HG03175 (cell line): ENCODE measurements at regions not wholly inside any gene's neighbourhood (a gene's known extent, or its start where the extent isn't known, plus 50 kb on each side); places are given as distances from the start of the nearest gene placed in this dataset.
"Not testable (repeated sequence)": the region's sequence is repeated elsewhere in the genome, so short reads cannot be mapped to it uniquely, and the experiment has no call there.

Source experiments
- ATAC-seq: cut with Tn5 transposase; IDR thresholded peaks from one replicate; pipeline ENCODE4 v1.9.1; 2021; ENCODE audit warnings: mild to moderate bottlenecking, moderate library complexity; ENCODE audit not compliant: unreplicated experiment

DNA sequence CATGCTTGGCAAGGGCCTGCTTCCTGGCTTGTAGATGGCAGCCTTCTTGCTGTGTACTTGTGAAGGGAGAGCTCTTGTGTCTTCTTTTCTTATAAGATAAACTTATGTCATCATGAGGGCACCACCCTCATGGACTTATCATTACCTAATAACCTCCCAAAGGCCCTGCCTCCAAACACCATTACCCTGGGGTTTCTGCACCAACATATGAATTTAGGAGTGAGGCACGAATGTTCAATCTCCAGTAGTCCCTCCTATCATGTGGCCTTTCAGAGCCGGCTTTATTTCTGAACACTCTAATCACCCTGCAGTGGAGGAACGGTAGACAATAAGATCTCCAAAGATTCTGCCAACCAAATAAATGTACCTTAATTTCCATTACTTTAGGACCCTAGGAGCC is 144.3 kb downstream of the ABCC12 start:
- no peak for ATAC-seq

DNA sequence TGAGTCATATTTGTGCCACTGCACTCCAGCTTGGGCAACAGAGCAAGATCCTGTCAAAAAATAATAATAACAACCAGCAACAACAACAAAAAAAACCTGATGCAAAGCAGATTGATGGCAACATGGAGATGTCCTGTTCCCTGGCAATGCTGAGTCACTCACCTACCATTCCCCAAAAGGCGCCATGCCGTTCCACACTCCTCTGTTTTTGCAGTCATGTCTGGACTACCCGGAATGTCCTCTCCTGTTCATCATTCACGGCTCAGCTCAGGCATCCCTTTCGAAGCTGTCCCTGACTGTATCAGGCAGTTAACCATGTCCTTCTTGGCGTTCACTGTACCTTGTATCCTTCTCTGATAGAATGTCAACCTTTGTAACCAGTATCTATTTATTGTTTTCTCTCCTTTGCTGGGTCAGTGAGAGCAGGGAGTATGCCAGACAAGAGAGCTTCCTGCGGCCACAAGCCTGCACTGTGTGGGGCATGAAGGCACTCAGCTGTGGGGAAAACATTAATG is 147.7 kb downstream of the ABCC12 start:
- ATAC-seq = no peak

DNA sequence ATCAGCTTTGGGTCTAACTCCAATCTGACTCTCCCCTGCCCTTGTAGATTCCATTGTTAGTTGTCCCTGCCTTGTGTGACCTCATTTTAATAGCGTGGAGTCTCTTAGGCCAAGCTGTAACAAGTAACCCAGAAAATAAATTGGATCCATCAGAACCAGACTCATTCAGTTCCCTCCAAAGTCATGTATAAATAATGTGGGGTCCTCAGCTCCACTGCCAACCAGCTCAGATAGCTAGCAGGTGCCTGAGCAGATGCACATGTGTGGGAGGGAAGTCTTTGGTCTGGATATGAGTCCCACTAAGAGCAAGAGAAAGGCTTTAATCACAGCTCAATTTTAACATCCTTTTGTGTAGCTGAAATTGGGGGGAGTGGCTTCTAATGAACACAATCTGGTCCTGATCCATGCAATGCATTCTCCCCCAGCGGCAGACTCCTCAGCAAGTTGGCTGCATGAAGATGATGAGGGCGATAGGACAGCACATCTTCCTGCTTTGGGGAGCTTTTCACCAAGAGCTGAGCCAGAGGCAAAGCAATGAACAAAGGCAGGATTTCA is 151.6 kb downstream of the ABCC12 start:
- ATAC-seq = no peak

DNA sequence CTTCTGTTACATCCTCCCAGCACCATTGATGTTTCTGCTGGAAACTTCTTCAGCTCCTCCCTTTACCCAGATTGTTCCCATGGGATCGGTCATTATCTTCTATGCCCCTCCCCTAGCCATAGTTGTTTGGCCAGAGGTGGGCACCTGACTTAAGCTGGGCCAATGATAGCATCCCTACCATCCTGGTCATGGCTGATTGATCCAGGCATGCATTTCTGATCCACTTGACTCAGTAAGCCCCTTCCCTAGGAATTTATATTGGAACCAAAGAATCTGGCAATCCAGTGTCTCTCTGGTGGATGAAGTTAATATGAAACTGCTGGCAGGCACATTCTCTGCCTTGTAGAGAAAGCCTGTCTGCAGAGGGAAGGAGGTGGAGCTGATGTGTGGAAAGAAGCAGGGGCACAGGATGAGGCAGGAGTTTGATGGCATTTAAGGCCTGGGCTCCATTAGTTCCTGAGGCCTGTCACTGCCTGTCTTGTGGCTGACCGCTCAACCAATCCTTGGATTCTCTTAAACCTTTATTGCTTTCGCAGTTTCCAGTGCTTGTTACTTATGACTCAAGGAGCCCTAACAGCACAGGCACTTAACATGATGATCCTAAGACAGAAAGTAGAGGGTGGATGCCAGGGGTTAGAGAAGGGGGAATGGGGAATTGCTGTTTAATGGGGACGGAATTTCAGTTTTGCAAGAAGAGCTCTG is 152.4 kb downstream of the ABCC12 start:
- no peak for ATAC-seq

DNA sequence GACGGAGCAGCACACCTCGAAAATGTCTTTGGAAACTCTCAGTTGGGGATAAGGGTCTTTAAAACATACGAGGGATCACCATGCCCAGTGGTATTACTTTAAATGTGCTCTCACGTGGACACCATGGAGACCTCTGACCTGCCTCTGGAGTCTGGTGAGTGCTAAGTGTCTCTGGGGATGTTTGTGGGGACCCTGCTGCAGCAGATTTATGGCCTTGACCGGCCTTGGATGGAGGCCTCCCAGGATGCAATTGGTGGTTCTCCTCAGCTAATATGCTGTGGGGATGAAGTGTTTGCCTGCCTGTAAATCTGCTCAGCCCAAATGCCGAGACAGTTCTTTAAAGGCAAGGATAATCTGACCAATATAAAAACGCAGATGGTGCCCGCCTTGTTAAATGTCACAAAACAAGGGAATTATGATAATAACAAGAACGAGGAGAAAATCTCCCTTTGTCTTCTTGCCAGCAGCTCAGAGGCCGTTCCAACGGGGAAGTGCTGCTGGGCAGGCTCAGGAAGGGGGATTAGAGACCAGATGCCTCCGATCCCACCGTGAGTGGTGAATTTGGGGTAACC is 154.4 kb downstream of the ABCC12 start:
- ATAC-seq = no peak

DNA sequence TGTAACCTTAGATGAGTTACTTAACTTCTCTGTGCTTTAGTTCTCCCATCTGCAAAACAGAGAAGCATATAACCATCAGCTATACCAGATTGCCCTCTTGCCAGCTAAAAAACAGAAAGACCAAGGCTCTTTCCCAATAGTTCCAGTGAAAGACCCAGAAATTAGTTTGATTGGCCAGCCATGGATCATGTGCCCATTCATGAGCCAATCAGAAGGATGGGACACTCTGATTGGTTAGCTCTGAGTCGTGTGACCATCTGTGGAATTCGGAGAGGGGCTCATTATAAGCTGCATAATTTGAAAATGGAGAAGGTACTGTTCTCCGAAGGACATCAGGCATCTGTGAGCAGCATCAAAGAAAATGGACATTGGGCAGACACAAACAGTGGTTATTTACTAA is 155.2 kb downstream of the ABCC12 start:
- no peak for ATAC-seq

DNA sequence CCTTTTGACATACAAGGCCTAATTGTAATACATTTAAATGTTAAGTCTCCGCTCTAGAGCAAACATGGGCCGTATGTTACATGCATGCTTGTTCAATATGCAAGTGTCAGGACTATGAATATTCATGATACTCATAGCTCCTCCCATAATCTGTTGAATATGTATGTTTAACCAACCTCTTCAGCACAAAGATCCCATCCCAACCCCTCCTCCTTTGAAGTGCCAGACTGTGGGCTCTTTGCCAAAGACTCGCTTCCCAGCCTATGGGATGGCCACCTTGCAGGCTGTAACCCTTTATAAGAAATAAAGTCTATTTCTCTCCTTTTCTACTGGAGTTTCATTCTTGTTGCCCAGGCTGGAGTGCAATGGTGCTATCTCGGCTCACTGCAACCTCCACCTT is 156.2 kb downstream of the ABCC12 start:
- ATAC-seq = no peak

DNA sequence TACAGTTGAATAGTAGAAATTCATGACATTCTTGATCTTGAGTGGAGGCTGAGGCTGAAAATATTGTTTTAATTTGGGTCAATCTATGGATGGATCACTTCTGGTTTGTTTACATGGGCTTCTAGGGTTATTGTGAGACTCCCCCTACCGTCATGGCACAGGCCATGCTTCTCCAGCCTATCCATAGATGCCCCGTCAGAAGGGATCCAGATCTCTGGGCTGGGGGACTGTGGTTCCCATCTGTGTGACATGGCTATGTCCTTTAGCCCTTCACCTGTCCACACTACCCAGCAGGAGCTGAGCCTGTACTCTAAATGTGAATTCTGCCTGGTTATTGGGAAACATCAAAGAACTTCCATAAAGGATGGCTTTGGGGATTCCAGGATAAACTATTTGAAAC is 160.4 kb downstream of the ABCC12 start:
- no peak for ATAC-seq

DNA sequence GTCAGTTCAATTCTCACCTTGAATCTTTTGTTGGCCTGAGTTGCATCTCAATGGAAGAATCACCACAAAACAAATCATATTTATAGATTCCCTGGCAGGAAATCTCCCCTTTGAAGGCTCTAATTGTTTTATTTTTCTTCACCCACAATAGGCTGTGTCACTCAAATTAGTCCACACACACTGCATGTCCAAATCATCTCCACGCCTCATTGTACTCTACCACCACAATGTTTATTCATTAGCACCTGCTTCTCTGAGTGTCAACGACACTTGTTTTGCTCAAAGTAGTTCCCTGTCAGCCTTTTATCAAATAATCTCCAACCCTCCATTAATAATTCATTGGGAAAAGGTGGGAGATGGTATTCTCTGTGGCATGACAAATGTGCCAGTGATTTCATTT is 164.3 kb downstream of the ABCC12 start:
- ATAC-seq = no peak

DNA sequence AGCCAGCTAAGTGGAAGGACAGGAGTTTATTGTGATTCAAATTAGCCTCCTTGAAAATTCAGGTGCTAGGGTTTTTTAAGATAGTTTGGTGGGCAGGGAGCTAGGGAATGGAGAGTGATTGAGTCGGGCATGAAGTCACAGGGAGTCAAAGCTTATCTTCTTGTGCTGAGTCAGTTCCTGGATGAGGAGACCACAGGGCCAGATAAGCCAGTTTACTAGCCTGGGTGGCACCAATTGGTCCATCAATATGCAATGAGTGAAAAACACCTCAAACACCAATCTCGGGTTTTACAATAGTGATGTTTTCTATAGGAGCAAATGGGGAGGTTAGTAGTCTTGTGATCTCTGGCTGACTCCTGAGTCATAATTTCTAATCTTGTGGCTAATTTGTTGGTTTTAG is 165.1 kb downstream of the ABCC12 start:
- no peak for ATAC-seq

DNA sequence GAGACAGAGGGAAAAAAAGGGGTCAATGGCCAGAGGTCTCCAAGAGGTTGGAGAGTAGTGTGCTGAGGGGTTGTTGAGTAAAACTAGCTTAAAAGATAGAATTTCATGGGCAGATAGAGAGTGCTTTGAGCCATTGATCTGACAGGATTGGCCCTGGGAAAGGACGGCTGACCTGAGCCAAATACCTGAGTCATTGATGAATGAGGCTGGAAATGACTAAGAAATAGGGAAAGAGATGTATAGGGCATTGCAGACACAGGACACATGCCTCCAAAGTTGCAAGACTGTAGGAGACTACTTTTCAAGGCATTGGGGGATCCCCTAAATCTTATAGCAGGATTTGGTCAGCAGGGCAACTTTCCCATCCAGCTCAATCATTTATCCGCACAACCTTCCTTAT is 168.7 kb downstream of the ABCC12 start:
- ATAC-seq = no peak

DNA sequence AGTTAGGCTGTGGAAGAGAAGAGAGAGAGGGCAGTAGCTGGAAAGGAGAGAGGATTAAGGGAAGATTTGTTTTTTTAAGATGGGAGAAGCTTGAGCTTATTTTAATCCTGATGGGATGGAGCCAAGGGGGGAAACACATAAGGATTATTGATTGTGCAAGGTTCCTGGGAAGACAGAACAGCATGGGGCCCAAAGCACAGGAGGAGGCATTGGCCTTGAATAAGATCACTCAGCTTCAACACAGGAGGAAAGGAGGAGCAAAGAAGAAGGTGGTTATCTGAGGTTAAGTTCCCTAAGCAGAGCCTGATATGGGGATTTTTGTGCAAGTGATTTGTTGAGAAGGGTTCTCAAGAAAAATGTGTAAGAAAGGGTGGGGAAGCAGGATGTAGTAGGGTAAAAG is 169.8 kb downstream of the ABCC12 start:
- no peak for ATAC-seq

DNA sequence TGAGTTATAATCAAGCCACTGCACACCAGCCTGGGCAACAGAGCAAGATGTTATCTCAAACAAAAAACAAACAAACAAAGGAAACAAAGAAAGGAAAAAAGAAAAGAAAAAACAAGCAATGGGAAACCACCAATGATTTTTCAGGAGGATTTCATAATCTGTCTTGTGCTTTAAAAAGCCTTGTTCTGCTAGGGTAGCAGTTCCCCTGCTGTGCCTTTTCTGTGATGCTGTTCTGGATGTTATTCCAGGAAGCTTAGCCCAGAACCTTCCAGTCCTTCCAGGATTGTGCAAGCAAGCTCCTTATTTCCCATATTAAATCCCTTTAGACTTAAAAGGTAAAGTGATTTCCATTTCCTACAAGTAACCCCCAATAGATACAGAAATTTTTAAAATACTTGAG is 171.1 kb downstream of the ABCC12 start:
- no peak for ATAC-seq

DNA sequence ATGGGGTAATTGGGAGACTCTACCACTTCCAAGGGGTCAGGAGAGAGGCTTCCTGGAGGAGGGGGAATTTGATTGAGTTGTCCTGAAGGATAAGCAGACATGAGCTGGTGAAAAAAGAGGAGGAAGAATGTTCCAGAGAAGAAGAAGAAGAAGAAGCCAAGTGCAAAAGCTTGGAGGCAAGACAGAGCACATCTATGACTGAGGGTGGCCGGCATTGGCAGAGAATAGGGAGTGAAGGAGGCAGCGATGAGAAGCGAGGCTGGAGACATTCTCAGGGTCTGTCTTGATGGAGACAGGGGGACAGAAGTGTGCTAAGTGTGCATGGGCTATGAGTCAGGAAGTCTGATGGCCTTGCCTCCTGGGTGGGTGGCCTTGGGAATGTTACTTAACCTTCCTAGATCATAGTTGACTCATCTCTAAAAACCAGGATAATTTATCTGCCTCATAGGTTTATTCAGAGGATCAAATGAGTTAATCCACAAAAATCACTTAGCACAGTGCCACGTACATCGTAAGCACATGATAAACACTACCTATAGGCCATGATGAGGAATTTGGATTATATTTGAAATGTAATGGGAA is 171.7 kb downstream of the ABCC12 start:
- no peak for ATAC-seq

DNA sequence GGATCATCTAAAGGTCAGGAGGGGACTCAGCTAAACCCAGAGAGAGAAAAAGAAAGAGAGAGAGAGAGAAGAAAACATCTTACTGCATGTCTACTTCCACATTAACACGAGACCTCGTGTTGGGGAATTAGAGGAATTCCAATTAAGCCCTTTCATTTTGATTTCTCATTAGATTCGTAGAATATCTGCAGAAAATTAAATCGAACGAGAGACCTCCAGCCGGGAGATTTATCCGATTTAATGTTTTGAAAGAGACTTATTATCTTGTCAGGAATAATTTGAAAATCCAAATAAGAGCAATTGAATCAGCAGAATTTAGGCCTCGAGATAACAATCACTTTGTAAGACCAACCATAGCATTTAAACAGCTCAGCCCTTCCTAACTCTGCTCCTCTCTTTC is 175.6 kb downstream of the ABCC12 start:
- ATAC-seq = no peak

DNA sequence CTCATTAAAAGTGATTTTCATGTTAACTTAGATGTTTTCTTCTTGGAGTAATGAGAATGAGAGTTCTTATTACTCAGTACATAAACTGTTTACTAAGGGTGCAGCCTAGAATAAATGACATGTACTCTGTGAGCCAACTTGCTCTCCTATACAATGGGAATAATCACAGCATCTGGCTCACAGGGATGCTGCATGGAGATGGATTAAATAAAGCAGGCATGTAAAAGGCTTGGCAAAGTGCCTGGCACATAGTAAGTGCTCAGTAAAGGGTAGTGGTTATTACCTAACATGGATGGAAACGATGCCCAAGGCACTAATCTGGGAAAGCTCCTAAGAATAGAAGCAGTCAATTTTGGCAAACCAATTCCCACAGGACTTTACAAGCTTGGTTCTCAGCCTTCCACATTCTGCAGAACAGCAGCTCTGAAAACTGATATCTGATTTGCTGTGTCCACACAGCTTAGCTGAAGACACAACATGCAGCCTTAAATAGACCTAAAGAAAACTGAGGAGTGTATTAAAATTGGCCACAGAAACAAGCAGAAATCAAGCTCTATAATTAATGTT is 176.1 kb downstream of the ABCC12 start:
- ATAC-seq = no peak

DNA sequence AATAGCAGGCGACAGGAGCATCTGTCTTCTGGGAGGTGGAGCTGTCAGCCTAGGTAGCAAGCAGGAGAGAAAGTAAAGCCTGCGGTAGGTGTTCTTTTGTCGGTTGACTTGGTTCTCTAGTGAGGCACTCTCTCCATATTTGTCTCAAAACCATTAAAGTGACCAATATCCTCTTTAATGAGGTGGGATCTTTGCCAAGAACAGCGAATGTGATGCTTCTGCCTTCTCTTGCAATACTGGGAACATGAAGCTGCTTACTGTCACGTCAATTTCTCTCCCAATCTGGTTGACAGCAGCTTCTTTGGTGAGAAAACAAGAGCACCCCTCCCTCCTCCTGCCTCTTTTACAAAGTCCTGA is 176.7 kb downstream of the ABCC12 start:
- no peak for ATAC-seq

DNA sequence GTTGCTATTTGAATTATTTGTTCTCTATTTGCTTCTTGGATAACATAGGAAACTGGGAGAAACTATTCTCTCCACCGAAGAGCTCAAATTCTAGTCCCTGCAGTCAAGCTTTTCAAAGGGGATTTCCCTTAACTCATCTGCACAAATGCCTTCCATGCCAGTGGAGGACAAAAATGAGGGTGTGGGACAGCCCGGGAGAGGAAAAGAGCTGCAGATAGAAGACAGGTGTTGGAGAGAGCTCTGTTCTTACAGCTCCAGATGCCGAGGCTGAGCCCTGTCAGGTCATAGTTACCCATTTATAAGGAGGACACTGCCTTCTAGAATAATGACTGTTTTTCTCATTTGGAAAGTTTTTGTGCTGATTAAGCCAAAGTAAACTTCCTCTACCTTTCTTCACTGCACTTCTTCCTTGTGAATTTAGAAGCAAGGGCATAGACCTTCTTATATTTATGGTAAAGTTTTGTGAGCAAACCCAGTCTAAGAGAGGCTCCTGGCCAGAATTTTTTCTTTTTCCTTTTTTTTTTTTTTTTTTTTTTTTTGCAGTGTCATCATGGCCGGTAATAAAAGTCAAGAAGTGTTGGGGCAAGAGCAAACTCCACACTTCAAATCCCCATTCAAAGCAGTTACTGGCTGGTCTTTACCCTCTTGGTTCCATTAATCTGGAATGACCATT is 177.2 kb downstream of the ABCC12 start:
- no peak for ATAC-seq

DNA sequence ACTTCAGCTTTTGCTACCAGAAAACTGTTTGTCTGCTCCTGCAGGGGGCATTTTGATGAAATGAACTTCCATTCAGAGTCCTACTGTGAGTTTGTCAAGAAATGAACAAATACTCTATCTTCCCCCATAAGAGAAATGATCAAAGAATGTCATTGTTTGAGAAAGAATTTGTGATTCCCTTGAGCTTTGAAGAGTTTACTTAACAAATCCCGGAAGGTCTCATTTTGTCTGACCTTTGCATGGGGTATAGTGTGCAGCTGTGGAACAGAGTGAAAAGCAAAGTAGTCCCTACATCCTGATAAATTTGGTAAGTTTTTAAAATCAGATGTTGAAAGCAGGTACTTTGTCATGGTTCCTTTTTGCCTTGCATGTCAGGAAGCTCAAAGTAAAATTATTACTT is 178.0 kb downstream of the ABCC12 start:
- ATAC-seq = no peak

DNA sequence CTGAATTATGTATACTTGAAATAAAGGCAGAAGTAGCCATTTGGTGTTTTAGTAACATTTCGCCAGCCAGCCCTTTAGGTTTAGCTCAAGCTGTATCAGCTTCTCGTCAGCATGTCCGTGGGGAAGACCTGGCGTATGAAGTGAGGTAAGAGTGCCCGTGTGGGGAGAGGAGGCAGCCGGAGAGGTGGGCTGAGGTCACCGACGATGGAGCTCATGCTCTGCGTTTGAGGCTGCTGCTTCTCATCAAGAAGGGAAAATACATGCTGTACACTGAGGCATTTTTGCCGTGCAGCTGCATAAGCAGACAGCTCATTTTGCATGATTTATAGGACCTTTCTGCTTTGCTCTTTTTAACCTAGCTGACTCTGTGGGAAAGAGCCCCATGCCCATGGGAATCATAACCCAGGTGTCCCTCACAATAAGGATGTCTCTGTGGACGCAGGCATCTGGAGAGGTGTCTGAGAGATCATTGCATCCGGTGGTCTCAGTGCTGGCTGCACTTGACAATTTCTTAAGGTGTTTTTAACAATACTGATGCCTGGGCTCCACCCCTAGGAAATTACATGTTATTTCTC is 179.1 kb downstream of the ABCC12 start:
- no peak for ATAC-seq

DNA sequence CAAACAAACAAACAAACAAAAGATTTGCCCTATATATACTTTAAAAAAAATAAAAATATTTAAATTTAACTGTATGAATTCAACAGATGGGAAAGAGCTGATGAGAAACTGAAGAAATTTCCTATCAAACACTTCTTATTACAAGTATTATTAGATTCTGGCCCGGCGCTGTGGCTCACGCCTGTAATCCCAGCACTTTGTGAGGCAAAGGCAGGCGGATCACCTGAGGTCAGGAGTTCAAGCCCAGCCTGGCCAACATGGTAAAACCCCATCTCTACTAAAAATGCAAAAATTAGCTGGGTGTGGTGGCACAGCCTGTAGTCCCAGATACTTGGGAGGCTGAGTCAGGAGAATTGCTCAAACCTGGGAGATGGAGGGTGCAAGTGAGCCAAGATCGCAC is 180.8 kb downstream of the ABCC12 start:
- ATAC-seq = not testable (repeated sequence)
